Mesodermal cell (in vitro differentiated cells): ENCODE measurements at regions not wholly inside any gene's neighbourhood (a gene's known extent, or its start where the extent isn't known, plus 50 kb on each side); places are given as distances from the start of the nearest gene placed in this dataset.
"Not testable (repeated sequence)": the region's sequence is repeated elsewhere in the genome, so short reads cannot be mapped to it uniquely, and the experiment has no call there.

Experiments used
- H3K27ac ChIP-seq: 2 replicates; pipeline ENCODE4 v1.7.0; 2013; ENCODE audit warnings: mild to moderate bottlenecking, low read depth, low read length, moderate library complexity; ENCODE audit not compliant: severe bottlenecking
- H3K36me3 ChIP-seq: 2 replicates; pipeline ENCODE4 v1.7.1; 2013; ENCODE audit warnings: mild to moderate bottlenecking, low read length, moderate library complexity; ENCODE audit not compliant: control insufficient read depth, insufficient read depth
- H3K4me1 ChIP-seq: one replicate; pipeline ENCODE4 v1.7.1; 2013; ENCODE audit warnings: mild to moderate bottlenecking, low read length; ENCODE audit not compliant: insufficient read depth, control insufficient read depth, poor library complexity, severe bottlenecking
- H3K4me3 ChIP-seq: 2 replicates; pipeline ENCODE4 v1.7.0; 2013; ENCODE audit warnings: low read length, control low read depth, mild to moderate bottlenecking; ENCODE audit not compliant: insufficient read depth, poor library complexity, severe bottlenecking; ENCODE audit errors: extremely low read depth
- H3K9me3 ChIP-seq: 2 replicates; pipeline ENCODE4 v1.7.1; 2013; ENCODE audit warnings: mild to moderate bottlenecking, low read length, moderate library complexity; ENCODE audit not compliant: control insufficient read depth
- WGBS, 2 experiments: methylation state at CpG; one replicate each; pipeline ENCODE4 v1.1.5; 2013; ENCODE audit warnings: missing lambda C conversion rate in 2 of 2; ENCODE audit not compliant: insufficient coverage in 2 of 2; 5-methylcytosine and 5-hydroxymethylcytosine counted together

- H3K36me3 ChIP-seq: no peaks in the 10 kb centered on the region
- no peaks in the 10 kb centered on the region for H3K9me3 ChIP-seq
- H3K4me3 ChIP-seq: no peak overlapping the region
- 91% methylated on average over 3 of the region's 6 CpGs; no CpG with 5 or more reads in 1 of the 2 experiments for WGBS, 2 experiments
- no peak overlapping the region for H3K27ac ChIP-seq
- no peaks in the 10 kb centered on the region for H3K4me1 ChIP-seq
Observed at GRCh38 chr21:16426936-16427335, 697.2 kb downstream of the USP25 start.

GRCh38 chr21:16427587-16428087 lies 697.9 kb downstream of the USP25 start:
- H3K4me3 ChIP-seq: no peak overlapping the region
- WGBS, 2 experiments: 80 to 88% methylated on average over 1 to 2 of the region's 3 CpGs
- H3K4me1 ChIP-seq: no peaks in the 10 kb centered on the region
- no peak overlapping the region for H3K27ac ChIP-seq
- no peaks in the 10 kb centered on the region for H3K36me3 ChIP-seq
- no peaks in the 10 kb centered on the region for H3K9me3 ChIP-seq

GRCh38 chr21:16437586-16437985 lies 707.8 kb downstream of the USP25 start:
- WGBS, 2 experiments: 100% methylated on average over 1 of the region's 1 CpG; no CpG with 5 or more reads in 1 of the 2 experiments
- Histone ChIP-seq H3K4me3 (no peak overlapping the region), H3K4me1 (no peaks in the 10 kb centered on the region), H3K9me3 (no peaks in the 10 kb centered on the region), H3K36me3 (no peaks in the 10 kb centered on the region), H3K27ac (no peak overlapping the region)

GRCh38 chr21:16438761-16439160 lies 709.0 kb downstream of the USP25 start:
- 86 to 100% methylated on average over 1 of the region's 1 CpG for WGBS, 2 experiments
- Histone ChIP-seq H3K36me3 (no peaks in the 10 kb centered on the region), H3K4me3 (no peak overlapping the region), H3K9me3 (no peaks in the 10 kb centered on the region), H3K4me1 (no peaks in the 10 kb centered on the region), H3K27ac (no peak overlapping the region)

GRCh38 chr21:16441789-16442188 lies 712.0 kb downstream of the USP25 start:
- Histone ChIP-seq H3K4me1 (no peaks in the 10 kb centered on the region), H3K27ac (no peak overlapping the region), H3K9me3 (no peaks in the 10 kb centered on the region), H3K4me3 (no peak overlapping the region), H3K36me3 (no peaks in the 10 kb centered on the region)
- WGBS, 2 experiments: 100% methylated on average over 1 of the region's 1 CpG; no CpG with 5 or more reads in 1 of the 2 experiments

GRCh38 chr21:16454399-16454798 lies 724.6 kb downstream of the USP25 start:
- no peaks in the 10 kb centered on the region for H3K9me3 ChIP-seq
- H3K4me3 ChIP-seq: no peak overlapping the region
- H3K4me1 ChIP-seq: no peaks in the 10 kb centered on the region
- no peak overlapping the region for H3K27ac ChIP-seq
- H3K36me3 ChIP-seq: no peaks in the 10 kb centered on the region

- Histone ChIP-seq H3K4me1 (no peaks in the 10 kb centered on the region), H3K27ac (peak overlapping the region; percentile 11), H3K36me3 (no peaks in the 10 kb centered on the region), H3K9me3 (no peaks in the 10 kb centered on the region), H3K4me3 (no peak overlapping the region)
- 84 to 86% methylated on average over 1 to 2 of the region's 2 CpGs for WGBS, 2 experiments
Observed at GRCh38 chr21:16455526-16455925, 725.7 kb downstream of the USP25 start.

- WGBS, 2 experiments: 74 to 76% methylated on average over 2 of the region's 5 CpGs
Observed at GRCh38 chr21:16455978-16456377, 726.2 kb downstream of the USP25 start.

GRCh38 chr21:16457498-16457897 lies 727.7 kb downstream of the USP25 start:
- H3K27ac ChIP-seq: no peak overlapping the region
- no peak overlapping the region for H3K4me3 ChIP-seq
- no peaks in the 10 kb centered on the region for H3K4me1 ChIP-seq
- H3K36me3 ChIP-seq: no peaks in the 10 kb centered on the region
- no peaks in the 10 kb centered on the region for H3K9me3 ChIP-seq
- WGBS, 2 experiments: 86 to 90% methylated on average over 1 to 2 of the region's 5 CpGs

More at GRCh38 chr21:16455978-16456377, 726.2 kb downstream of the USP25 start:
- Histone ChIP-seq H3K4me3 (no peak overlapping the region), H3K9me3 (no peaks in the 10 kb centered on the region), H3K36me3 (no peaks in the 10 kb centered on the region), H3K4me1 (no peaks in the 10 kb centered on the region), H3K27ac (peak overlapping the region; percentile 11)

- Histone ChIP-seq H3K27ac (no peak overlapping the region), H3K9me3 (peaks cover 5% of the 10 kb centered on the region), H3K36me3 (no peaks in the 10 kb centered on the region), H3K4me1 (no peaks in the 10 kb centered on the region), H3K4me3 (no peak overlapping the region)
- WGBS, 2 experiments: 70 to 100% methylated on average over 1 to 2 of the region's 2 CpGs
Observed at GRCh38 chr21:16460936-16461335, 731.2 kb downstream of the USP25 start.

GRCh38 chr21:16464211-16464889 lies 734.6 kb downstream of the USP25 start:
- not testable (repeated sequence) for H3K4me1 ChIP-seq, H3K4me3 ChIP-seq, H3K27ac ChIP-seq, H3K36me3 ChIP-seq, H3K9me3 ChIP-seq
- WGBS, 2 experiments: 100% methylated on average over 1 of the region's 3 CpGs; no CpG with 5 or more reads in 1 of the 2 experiments
